Suprapubic skin (tissue), 4 donors: ENCODE measurements at regions not wholly inside any gene's neighbourhood (a gene's known extent, or its start where the extent isn't known, plus 50 kb on each side); places are given as distances from the start of the nearest gene placed in this dataset.

Experiments
- DNase-seq, 2 donors: peaks; one replicate each; pipeline ENCODE4 v3.0.0-alpha.2; 2019; ENCODE audit warnings: low spot score in 2 of 2
- H3K27ac ChIP-seq: fragments of 200-600 bp; sonication (generic); one replicate; pipeline ENCODE4 v1.5.1; 2019
- H3K27me3 ChIP-seq: fragments of 200-600 bp; sonication (generic); one replicate; pipeline ENCODE4 v1.5.1; 2019
- H3K36me3 ChIP-seq: fragments of 200-600 bp; sonication (generic); one replicate; pipeline ENCODE4 v1.5.1; 2019
- H3K4me1 ChIP-seq: fragments of 200-600 bp; sonication (generic); one replicate; pipeline ENCODE4 v1.5.1; 2019
- H3K4me3 ChIP-seq: fragments of 200-600 bp; sonication (generic); one replicate; pipeline ENCODE4 v1.5.1; 2019; ENCODE audit warnings: mild to moderate bottlenecking
- H3K9me3 ChIP-seq: fragments of 200-600 bp; sonication (generic); one replicate; pipeline ENCODE4 v1.5.1; 2019
- CTCF ChIP-seq, 2 donors: fragments of 200-600 bp in 1 of 2; fragments of 450-650 bp in 1 of 2; sonication (generic) in 1 of 2; IDR thresholded peaks; one replicate each; pipeline ENCODE4 v1.5.1; 2016 to 2019; ENCODE audit warnings: antibody characterized with exemption in 2 of 2, mild to moderate bottlenecking in 1 of 2, moderate library complexity in 1 of 2
- EP300 ChIP-seq: sonication (generic); formaldehyde crosslinking; IDR thresholded peaks from one replicate; pipeline ENCODE4 v1.6.1; 2017; ENCODE audit warnings: antibody characterized with exemption
- POLR2A ChIP-seq, 2 donors: fragments of 450-650 bp; IDR thresholded peaks; one replicate each; pipeline ENCODE4 v1.6.1; 2017; ENCODE audit warnings: antibody characterized with exemption in 2 of 2, mild to moderate bottlenecking in 2 of 2, moderate library complexity in 2 of 2
- POLR2AphosphoS5 ChIP-seq, 3 donors: sonication (generic); formaldehyde crosslinking; IDR thresholded peaks; one replicate each; pipeline ENCODE4 v1.6.1; 2017; ENCODE audit warnings: antibody characterized with exemption in 3 of 3
- WGBS: methylation state at CpG from one replicate; pipeline ENCODE4 v1.1.5; 2018; 5-methylcytosine and 5-hydroxymethylcytosine counted together

- no peak overlapping the region for H3K27ac ChIP-seq
- H3K4me1 ChIP-seq, result no peaks in the 10 kb centered on the region
- 100% methylated on average over 2 of the region's 2 CpGs for WGBS
- TF ChIP-seq POLR2AphosphoS5 (IDR thresholded peaks at IDR 0.05) (no peak), CTCF (IDR thresholded peaks at IDR 0.05) (no peak), POLR2A (IDR thresholded peaks at IDR 0.05) (no peak), EP300 (no peak)
- H3K4me3 ChIP-seq, result no peak overlapping the region
- no peaks in the 10 kb centered on the region for H3K9me3 ChIP-seq
- no peak for DNase-seq
- no peaks in the 10 kb centered on the region for H3K27me3 ChIP-seq
- no peaks in the 10 kb centered on the region for H3K36me3 ChIP-seq
Measured at GRCh38 chr1:245023222-245023621, 131.6 kb upstream of the KIF26B start.

GRCh38 chr1:245019910-245020486, 134.8 kb upstream of the KIF26B start:
- H3K9me3 ChIP-seq, result no peaks in the 10 kb centered on the region
- 92% methylated on average over 6 of the region's 6 CpGs for WGBS
- no peak overlapping the region for H3K27ac ChIP-seq
- H3K4me1 ChIP-seq, result no peaks in the 10 kb centered on the region
- H3K27me3 ChIP-seq, result no peaks in the 10 kb centered on the region
- DNase-seq, result no peak
- no peak for TF ChIP-seq EP300
- no peak for TF ChIP-seq POLR2A (IDR thresholded peaks at IDR 0.05)
- no peak for TF ChIP-seq POLR2AphosphoS5 (IDR thresholded peaks at IDR 0.05)
- no peak for TF ChIP-seq CTCF (IDR thresholded peaks at IDR 0.05)
- H3K4me3 ChIP-seq, result no peak overlapping the region
- H3K36me3 ChIP-seq, result no peaks in the 10 kb centered on the region

- Histone ChIP-seq H3K9me3 (no peaks in the 10 kb centered on the region), H3K4me1 (no peaks in the 10 kb centered on the region), H3K4me3 (no peak overlapping the region), H3K27ac (no peak overlapping the region), H3K27me3 (no peaks in the 10 kb centered on the region), H3K36me3 (no peaks in the 10 kb centered on the region)
- TF ChIP-seq POLR2A (IDR thresholded peaks at IDR 0.05) (no peak), EP300 (no peak), POLR2AphosphoS5 (IDR thresholded peaks at IDR 0.05) (no peak), CTCF (IDR thresholded peaks at IDR 0.05) (no peak)
- DNase-seq, result no peak
- WGBS, result 96% methylated on average over 4 of the region's 4 CpGs
Measured at GRCh38 chr1:245016700-245017099, 138.1 kb upstream of the KIF26B start.

- H3K4me3 ChIP-seq, result no peak overlapping the region
- no peaks in the 10 kb centered on the region for H3K9me3 ChIP-seq
- H3K27ac ChIP-seq, result no peak overlapping the region
- H3K27me3 ChIP-seq, result no peaks in the 10 kb centered on the region
- 86% methylated on average over 3 of the region's 3 CpGs for WGBS
- H3K4me1 ChIP-seq, result no peaks in the 10 kb centered on the region
- TF ChIP-seq POLR2A (IDR thresholded peaks at IDR 0.05), result no peak
- no peaks in the 10 kb centered on the region for H3K36me3 ChIP-seq
- DNase-seq, result no peak
Measured at GRCh38 chr1:245015031-245015430, 139.8 kb upstream of the KIF26B start.

GRCh38 chr1:245014247-245015029, 140.3 kb upstream of the KIF26B start:
- Histone ChIP-seq H3K4me3 (no peak overlapping the region), H3K9me3 (no peaks in the 10 kb centered on the region), H3K36me3 (no peaks in the 10 kb centered on the region), H3K27ac (no peak overlapping the region), H3K27me3 (no peaks in the 10 kb centered on the region), H3K4me1 (no peaks in the 10 kb centered on the region)
- TF ChIP-seq POLR2AphosphoS5 (IDR thresholded peaks at IDR 0.05) (no peak), EP300 (no peak), CTCF (IDR thresholded peaks at IDR 0.05) (no peak), POLR2A (IDR thresholded peaks at IDR 0.05) (no peak)
- 80% methylated on average over 3 of the region's 3 CpGs for WGBS
- no peak for DNase-seq
